Thyroid gland (tissue), 4 donors: ENCODE measurements at regions not wholly inside any gene's neighbourhood (a gene's known extent, or its start where the extent isn't known, plus 50 kb on each side); places are given as distances from the start of the nearest gene placed in this dataset.

Source experiments
- DNase-seq, 2 donors: peaks; one replicate each; pipeline ENCODE4 v3.0.0-alpha.2; 2019
- H3K27ac ChIP-seq, 3 donors: fragments of 200-600 bp; sonication (generic); 1 replicate in 2 of 3; 2 replicates in 1 of 3; pipeline ENCODE4 v1.5.1; 2016 to 2019; ENCODE audit warnings: mild to moderate bottlenecking in 1 of 3, moderate library complexity in 1 of 3
- H3K27me3 ChIP-seq: fragments of 200-600 bp; sonication (generic); one replicate; pipeline ENCODE4 v1.5.1; 2019
- H3K36me3 ChIP-seq, 2 donors: fragments of 200-600 bp; sonication (generic); one replicate each; pipeline ENCODE4 v1.5.1; 2016 to 2019
- H3K4me1 ChIP-seq, 2 donors: fragments of 200-600 bp; sonication (generic); one replicate each; pipeline ENCODE4 v1.5.1; 2017 to 2019
- H3K4me3 ChIP-seq, 3 donors: fragments of 200-600 bp; sonication (generic); replicated peaks in 1 of 3; 1 replicate in 2 of 3; 2 replicates in 1 of 3; pipeline ENCODE4 v1.5.1; 2016; ENCODE audit warnings: mild to moderate bottlenecking in 1 of 3
- H3K9me3 ChIP-seq: fragments of 200-600 bp; sonication (generic); one replicate; pipeline ENCODE4 v1.5.1; 2017
- CTCF ChIP-seq, 6 experiments: fragments of 200-600 bp in 3 of 6; fragments of 450-650 bp in 3 of 6; sonication (generic) in 3 of 6; IDR thresholded peaks; one replicate each; pipeline ENCODE4 v1.5.1; 2016 to 2019; ENCODE audit warnings: antibody characterized with exemption in 6 of 6, mild to moderate bottlenecking in 2 of 6, inconsistent platforms in 1 of 6, moderate library complexity in 1 of 6
- POLR2A ChIP-seq, 2 donors: fragments of 450-650 bp; IDR thresholded peaks; one replicate each; pipeline ENCODE4 v1.6.1; 2017; ENCODE audit warnings: antibody characterized with exemption in 2 of 2, mild to moderate bottlenecking in 2 of 2, moderate library complexity in 1 of 2
- WGBS, 2 donors: methylation state at CpG; one replicate each; pipeline ENCODE4 v1.1.5; 2017; 5-methylcytosine and 5-hydroxymethylcytosine counted together
- intact Hi-C: fragments of 100-400 bp; cut with DNase I; formaldehyde crosslinking; loops from one replicate; pipeline ENCODE4 v1.15.1; 2023

- DNase-seq: no peak
- H3K27me3 ChIP-seq: no peaks in the 10 kb centered on the region
- intact Hi-C loops: no loop called here
- H3K4me1 ChIP-seq: peaks cover 4 to 5% of the 10 kb centered on the region in 2 donors
- H3K9me3 ChIP-seq: no peaks in the 10 kb centered on the region
- 35 to 44% methylated on average over 5 of the region's 5 CpGs for WGBS, 2 donors
- H3K27ac ChIP-seq: no peak overlapping the region
- TF ChIP-seq CTCF (IDR thresholded peaks at IDR 0.05) (no peak), POLR2A (IDR thresholded peaks at IDR 0.05) (no peak)
- no peaks in the 10 kb centered on the region for H3K36me3 ChIP-seq
- H3K4me3 ChIP-seq: no peak overlapping the region
These were observed 82.1 kb downstream of the MPP7 start for GRCh38 chr10:28220811-28221210.

- WGBS, 2 donors: 76% methylated on average over 3 of the region's 3 CpGs
- DNase-seq: no peak
- intact Hi-C loops: no loop called here
- no peak overlapping the region for H3K4me3 ChIP-seq
- no peaks in the 10 kb centered on the region for H3K36me3 ChIP-seq
- TF ChIP-seq CTCF (IDR thresholded peaks at IDR 0.05) (no peak), POLR2A (IDR thresholded peaks at IDR 0.05) (no peak)
- no peaks in the 10 kb centered on the region for H3K9me3 ChIP-seq
- H3K27ac ChIP-seq: no peak overlapping the region
- no peaks in the 10 kb centered on the region for H3K27me3 ChIP-seq
- H3K4me1 ChIP-seq: peaks cover 6 to 15% of the 10 kb centered on the region in 2 donors
These were observed 83.6 kb downstream of the MPP7 start for GRCh38 chr10:28219251-28219650.

- Histone ChIP-seq H3K4me1 (peaks cover 6 to 17% of the 10 kb centered on the region in 2 donors), H3K4me3 (no peak overlapping the region), H3K36me3 (no peaks in the 10 kb centered on the region), H3K27ac (no peak overlapping the region), H3K9me3 (no peaks in the 10 kb centered on the region), H3K27me3 (no peaks in the 10 kb centered on the region)
- intact Hi-C loops: no loop called here
- TF ChIP-seq POLR2A (IDR thresholded peaks at IDR 0.05) (no peak), CTCF (IDR thresholded peaks at IDR 0.05) (no peak)
- 83 to 87% methylated on average over 7 of the region's 7 CpGs for WGBS, 2 donors
- DNase-seq: no peak
These were observed 85.0 kb downstream of the MPP7 start for GRCh38 chr10:28217848-28218247.

- WGBS, 2 donors: 65% methylated on average over 3 of the region's 3 CpGs
- peaks cover 3 to 17% of the 10 kb centered on the region in 2 donors for H3K4me1 ChIP-seq
- H3K27me3 ChIP-seq: no peaks in the 10 kb centered on the region
- no peak overlapping the region for H3K27ac ChIP-seq
- no peaks in the 10 kb centered on the region for H3K9me3 ChIP-seq
- no peak for TF ChIP-seq CTCF (IDR thresholded peaks at IDR 0.05)
- no peak for TF ChIP-seq POLR2A (IDR thresholded peaks at IDR 0.05)
- H3K36me3 ChIP-seq: no peaks in the 10 kb centered on the region
- intact Hi-C loops: no loop called here
- no peak for DNase-seq
- no peak overlapping the region for H3K4me3 ChIP-seq
These were observed 86.9 kb downstream of the MPP7 start for GRCh38 chr10:28215930-28216329.

GRCh38 chr10:28214219-28214618 is 88.6 kb downstream of the MPP7 start:
- Histone ChIP-seq H3K9me3 (no peaks in the 10 kb centered on the region), H3K27me3 (no peaks in the 10 kb centered on the region), H3K4me3 (no peak overlapping the region), H3K27ac (no peak overlapping the region), H3K36me3 (no peaks in the 10 kb centered on the region), H3K4me1 (peaks cover 3 to 12% of the 10 kb centered on the region in 2 donors)
- intact Hi-C loops: no loop called here
- TF ChIP-seq POLR2A (IDR thresholded peaks at IDR 0.05) (no peak), CTCF (IDR thresholded peaks at IDR 0.05) (no peak)
- WGBS, 2 donors: 27 to 47% methylated on average over 6 of the region's 6 CpGs
- DNase-seq: peak; percentile 27 to 43
